PC-3 (cell line): ENCODE measurements at regions not wholly inside any gene's neighbourhood (a gene's known extent, or its start where the extent isn't known, plus 50 kb on each side); places are given as distances from the start of the nearest gene placed in this dataset.

Source experiments
- EZH2 ChIP-seq: fragments of 300-600 bp; sonication (generic); IDR thresholded peaks from one replicate; pipeline ENCODE4 v1.6.1; 2017; ENCODE audit warnings: antibody characterized with exemption, mild to moderate bottlenecking, low read length; ENCODE audit not compliant: unreplicated experiment
- EZH2phosphoT487 ChIP-seq: fragments of 300-600 bp; sonication (generic); IDR thresholded peaks from 2 replicates; pipeline ENCODE4 v1.6.1; 2018; ENCODE audit warnings: mild to moderate bottlenecking, antibody characterized with exemption, low read length, borderline replicate concordance
- TF ChIP-seq, protein P1 (sequence below): fragments of 300-600 bp; sonication (generic); conservative IDR thresholded peaks from 2 replicates; pipeline ENCODE4 v1.5.1; 2017; ENCODE audit warnings: antibody characterized with exemption, low read depth, mild to moderate bottlenecking, low read length

DNA sequence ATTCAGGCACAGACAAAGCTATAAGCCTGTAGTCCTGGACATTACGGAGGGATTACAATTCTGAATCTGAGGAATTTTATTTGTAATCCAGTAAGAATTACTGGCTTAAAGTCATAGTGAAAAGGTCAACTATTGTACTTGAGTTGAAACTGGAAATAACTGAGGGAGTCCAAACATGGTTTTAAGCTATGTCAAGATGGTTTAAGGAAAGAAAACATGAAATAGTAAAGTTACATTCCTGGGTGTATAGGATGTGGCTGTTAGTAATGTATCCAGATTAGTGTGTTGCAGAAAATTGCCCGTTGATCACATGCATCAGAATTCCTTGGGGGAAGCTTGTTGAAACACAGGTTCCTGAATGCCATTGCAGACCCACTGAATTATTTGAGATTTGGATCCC is 124.8 kb upstream of the GORAB start:
- TF ChIP-seq EZH2phosphoT487 (no peak), EZH2 (no peak)
- TF ChIP-seq, protein P1, sequence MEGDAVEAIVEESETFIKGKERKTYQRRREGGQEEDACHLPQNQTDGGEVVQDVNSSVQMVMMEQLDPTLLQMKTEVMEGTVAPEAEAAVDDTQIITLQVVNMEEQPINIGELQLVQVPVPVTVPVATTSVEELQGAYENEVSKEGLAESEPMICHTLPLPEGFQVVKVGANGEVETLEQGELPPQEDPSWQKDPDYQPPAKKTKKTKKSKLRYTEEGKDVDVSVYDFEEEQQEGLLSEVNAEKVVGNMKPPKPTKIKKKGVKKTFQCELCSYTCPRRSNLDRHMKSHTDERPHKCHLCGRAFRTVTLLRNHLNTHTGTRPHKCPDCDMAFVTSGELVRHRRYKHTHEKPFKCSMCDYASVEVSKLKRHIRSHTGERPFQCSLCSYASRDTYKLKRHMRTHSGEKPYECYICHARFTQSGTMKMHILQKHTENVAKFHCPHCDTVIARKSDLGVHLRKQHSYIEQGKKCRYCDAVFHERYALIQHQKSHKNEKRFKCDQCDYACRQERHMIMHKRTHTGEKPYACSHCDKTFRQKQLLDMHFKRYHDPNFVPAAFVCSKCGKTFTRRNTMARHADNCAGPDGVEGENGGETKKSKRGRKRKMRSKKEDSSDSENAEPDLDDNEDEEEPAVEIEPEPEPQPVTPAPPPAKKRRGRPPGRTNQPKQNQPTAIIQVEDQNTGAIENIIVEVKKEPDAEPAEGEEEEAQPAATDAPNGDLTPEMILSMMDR: no peak
